ENCODE measurements at regions not wholly inside any gene's neighbourhood (a gene's known extent, or its start where the extent isn't known, plus 50 kb on each side); places are given as distances from the start of the nearest gene placed in this dataset.
"Not testable (repeated sequence)": the region's sequence is repeated elsewhere in the genome, so short reads cannot be mapped to it uniquely, and the experiment has no call there.

GRCh38 chrX:45615591-45615990 lies 414.9 kb upstream of the DIPK2B start:
- DNase-seq; ATAC-seq; intact Hi-C loops (cut with micrococcal nuclease): not testable (repeated sequence)

GRCh38 chrX:45614853-45615252 lies 414.2 kb upstream of the DIPK2B start:
- intact Hi-C loops (cut with micrococcal nuclease): no loop called here

GRCh38 chrX:45602151-45602550 lies 401.5 kb upstream of the DIPK2B start:
- ATAC-seq (no peak), DNase-seq (no peak)
- intact Hi-C loops (cut with micrococcal nuclease): no loop called here

More at GRCh38 chrX:45614853-45615252, 414.2 kb upstream of the DIPK2B start:
- no peak for ATAC-seq
- DNase-seq: no peak

GRCh38 chrX:45601052-45601451 lies 400.4 kb upstream of the DIPK2B start:
- DNase-seq (no peak), ATAC-seq (no peak)
- intact Hi-C loops (cut with micrococcal nuclease): no loop called here

GRCh38 chrX:45598861-45599260 lies 398.2 kb upstream of the DIPK2B start:
- no peak for ATAC-seq
- no peak for DNase-seq
- intact Hi-C loops (cut with micrococcal nuclease): no loop called here

GRCh38 chrX:45596188-45596808 lies 395.6 kb upstream of the DIPK2B start:
- ATAC-seq: no peak
- intact Hi-C loops (cut with micrococcal nuclease): no loop called here
- no peak for DNase-seq

- ATAC-seq (no peak), DNase-seq (no peak)
- intact Hi-C loops (cut with micrococcal nuclease): no loop called here
These were observed 391.4 kb upstream of the DIPK2B start for GRCh38 chrX:45592101-45592500.

GRCh38 chrX:45591650-45592049 lies 391.0 kb upstream of the DIPK2B start:
- no peak for DNase-seq
- ATAC-seq: no peak
- intact Hi-C loops (cut with micrococcal nuclease): no loop called here

GRCh38 chrX:45584717-45585116 lies 384.0 kb upstream of the DIPK2B start:
- DNase-seq (no peak), ATAC-seq (no peak)
- intact Hi-C loops (cut with micrococcal nuclease): no loop called here

- ATAC-seq: no peak
- intact Hi-C loops (cut with micrococcal nuclease): no loop called here
- no peak for DNase-seq
These were observed 376.7 kb upstream of the DIPK2B start for GRCh38 chrX:45577361-45577760.

- intact Hi-C loops (cut with micrococcal nuclease): no loop called here
- DNase-seq: no peak
- no peak for ATAC-seq
These were observed 370.8 kb upstream of the DIPK2B start for GRCh38 chrX:45571453-45571852.

- intact Hi-C loops (cut with micrococcal nuclease): no loop called here
- DNase-seq: no peak
- no peak for ATAC-seq
These were observed 365.8 kb upstream of the DIPK2B start for GRCh38 chrX:45566456-45566855.

- no peak for DNase-seq
- intact Hi-C loops (cut with micrococcal nuclease): no loop called here
- ATAC-seq: no peak
These were observed 356.7 kb upstream of the DIPK2B start for GRCh38 chrX:45557387-45557786.

- intact Hi-C loops (cut with micrococcal nuclease): no loop called here
- DNase-seq (no peak), ATAC-seq (no peak)
These were observed 354.1 kb upstream of the DIPK2B start for GRCh38 chrX:45554736-45555135.

- intact Hi-C loops (cut with micrococcal nuclease): no loop called here
These were observed 352.7 kb upstream of the DIPK2B start for GRCh38 chrX:45553417-45553816.

GRCh38 chrX:45546697-45547096 lies 346.0 kb upstream of the DIPK2B start:
- ATAC-seq; intact Hi-C loops (cut with micrococcal nuclease); DNase-seq: not testable (repeated sequence)

More at GRCh38 chrX:45553417-45553816, 352.7 kb upstream of the DIPK2B start:
- ATAC-seq: no peak
- DNase-seq: no peak

GRCh38 chrX:45540181-45540580 lies 339.5 kb upstream of the DIPK2B start:
- ATAC-seq: no peak
- DNase-seq: no peak
- intact Hi-C loops (cut with micrococcal nuclease): no loop called here

GRCh38 chrX:45537936-45538335 lies 337.3 kb upstream of the DIPK2B start:
- DNase-seq: no peak
- intact Hi-C loops (cut with micrococcal nuclease): no loop called here
- ATAC-seq: no peak

- DNase-seq: no peak
- no peak for ATAC-seq
- intact Hi-C loops (cut with micrococcal nuclease): no loop called here
These were observed 327.2 kb upstream of the DIPK2B start for GRCh38 chrX:45527834-45528233.

GRCh38 chrX:45524805-45525204 lies 324.1 kb upstream of the DIPK2B start:
- DNase-seq: no peak
- ATAC-seq: no peak
- intact Hi-C loops (cut with micrococcal nuclease): no loop called here

GRCh38 chrX:45524296-45524695 lies 323.6 kb upstream of the DIPK2B start:
- no peak for DNase-seq
- intact Hi-C loops (cut with micrococcal nuclease): no loop called here

GRCh38 chrX:45518552-45518951 lies 317.9 kb upstream of the DIPK2B start:
- no peak for ATAC-seq
- DNase-seq: no peak
- intact Hi-C loops (cut with micrococcal nuclease): no loop called here

More at GRCh38 chrX:45524296-45524695, 323.6 kb upstream of the DIPK2B start:
- no peak for ATAC-seq

Data from left ventricle myocardium superior (tissue), 1 donor.